Left hindlimb (tissue), 1 donor: ENCODE measurements at regions not wholly inside any gene's neighbourhood (a gene's known extent, or its start where the extent isn't known, plus 50 kb on each side); places are given as distances from the start of the nearest gene placed in this dataset.
A peak's percentile ranks its signal among the peaks of the same experiment; 100 is the strongest.
"Not testable (repeated sequence)": the region's sequence is repeated elsewhere in the genome, so short reads cannot be mapped to it uniquely, and the experiment has no call there.

Experiments
- DNase-seq: peaks from one replicate; pipeline ENCODE4 v3.0.0-alpha.2; 2018

DNA sequence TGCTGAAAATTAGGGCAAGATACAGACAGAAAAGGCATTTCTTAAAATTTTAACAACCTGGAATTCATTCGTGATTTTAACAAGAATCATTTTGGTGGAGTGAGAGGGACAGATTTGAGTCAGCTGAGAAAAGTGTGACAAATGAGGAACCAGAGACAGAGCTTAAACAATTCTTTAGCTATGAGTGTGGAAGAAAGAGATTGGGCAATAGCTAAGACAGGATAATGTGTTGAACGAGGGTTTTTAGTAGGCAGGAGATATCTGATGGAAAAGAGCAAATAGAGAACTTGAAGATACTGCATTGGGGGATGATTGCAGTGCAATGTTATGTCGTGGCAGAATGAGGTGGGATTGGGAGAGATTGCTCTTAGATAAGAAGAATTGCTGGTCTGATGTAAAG is 164.2 kb upstream of the SPRY1 start:
- DNase-seq, result no peak

- no peak for DNase-seq
Measured at GRCh38 chr4:123233136-123233768, 163.3 kb upstream of the SPRY1 start.

GRCh38 chr4:123234955-123235354 is 161.6 kb upstream of the SPRY1 start:
- DNase-seq, result no peak

GRCh38 chr4:123235431-123235830 is 161.2 kb upstream of the SPRY1 start:
- no peak for DNase-seq

GRCh38 chr4:123236606-123237005 is 160.0 kb upstream of the SPRY1 start:
- DNase-seq, result no peak

DNA sequence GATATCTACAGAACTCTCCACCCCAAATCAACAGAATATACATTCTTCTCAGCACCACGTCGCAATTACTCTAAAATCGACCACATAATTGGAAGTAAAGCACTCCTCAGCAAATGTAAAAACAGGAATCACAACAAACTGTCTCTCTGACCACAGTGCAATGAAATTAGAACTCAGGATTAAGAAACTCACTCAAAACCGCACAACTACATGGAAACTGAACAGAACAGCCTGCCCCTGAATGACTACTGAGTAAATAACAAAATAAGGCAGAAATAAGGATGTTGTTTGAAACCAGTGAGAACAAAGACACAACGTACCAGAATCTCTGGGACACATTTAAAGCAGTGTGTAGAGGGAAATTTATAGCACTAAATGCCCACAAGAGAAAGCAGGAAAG is 156.3 kb upstream of the SPRY1 start:
- not testable (repeated sequence) for DNase-seq

- not testable (repeated sequence) for DNase-seq
Measured at GRCh38 chr4:123243220-123243619, 153.4 kb upstream of the SPRY1 start.

DNA sequence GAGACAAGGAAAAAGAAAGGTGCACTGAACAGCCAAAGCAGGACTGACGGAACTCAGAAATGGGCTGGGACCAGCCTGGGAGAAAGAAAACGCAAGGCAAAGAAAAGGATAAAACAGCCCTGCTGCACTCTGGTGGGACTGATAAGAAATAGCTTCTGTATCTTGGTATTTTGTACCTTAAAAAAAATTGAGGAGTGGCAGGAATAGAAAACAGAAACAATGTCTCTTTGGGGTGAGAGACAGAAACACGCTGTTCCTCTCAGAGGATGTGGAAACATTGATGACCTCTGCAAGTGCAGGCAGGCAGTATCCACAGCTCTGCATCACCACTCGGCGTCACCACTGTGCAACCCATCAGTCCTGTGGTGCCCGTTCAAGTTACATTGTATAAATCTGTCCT is 152.5 kb upstream of the SPRY1 start:
- DNase-seq, result peak; percentile 39

DNA sequence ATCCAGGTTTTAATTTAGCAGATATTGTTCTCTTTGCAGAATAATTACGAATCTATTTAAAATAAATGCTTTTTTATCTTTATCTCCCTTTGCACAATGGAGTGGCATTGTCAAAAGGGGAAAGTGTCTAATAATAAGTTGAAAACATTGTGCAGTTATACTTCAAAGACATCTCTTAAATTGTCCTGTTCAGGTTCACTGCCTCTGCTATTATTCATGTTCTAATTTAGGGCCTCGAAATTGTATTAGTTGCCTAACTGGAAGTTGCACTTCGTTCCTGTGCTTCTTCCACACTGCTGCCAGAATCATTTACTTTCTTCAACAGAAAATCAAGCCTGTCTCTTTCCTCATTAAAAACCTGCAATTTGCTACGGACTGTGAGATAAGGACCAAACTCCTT is 150.5 kb upstream of the SPRY1 start:
- DNase-seq, result no peak

DNA sequence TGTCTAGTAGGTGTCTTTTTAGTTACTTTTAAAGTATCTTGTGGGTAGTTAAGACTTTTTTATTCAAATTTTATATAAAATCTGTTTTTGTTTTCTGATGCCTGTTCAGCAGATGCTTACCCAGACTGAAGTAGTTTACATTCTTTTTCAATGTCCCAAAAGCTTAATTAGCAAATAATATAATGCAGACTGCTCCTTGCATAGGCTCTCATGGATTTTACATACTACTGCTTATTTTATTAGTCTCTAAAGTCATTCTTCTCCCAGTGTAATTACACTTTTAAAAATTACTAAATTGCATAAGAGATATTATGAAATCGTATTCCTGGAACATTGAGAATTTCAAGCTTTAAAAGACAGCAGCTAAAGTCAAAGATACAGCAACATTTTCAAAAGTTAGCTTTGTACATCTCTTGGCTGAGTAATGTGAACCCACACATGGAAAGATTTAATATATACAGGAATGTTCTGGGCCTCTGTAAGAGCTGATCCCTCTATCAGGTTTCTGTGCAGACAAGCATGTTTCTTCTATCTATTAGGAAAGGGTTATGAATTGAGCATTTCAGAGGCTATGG is 148.4 kb upstream of the SPRY1 start:
- no peak for DNase-seq

GRCh38 chr4:123249821-123250220 is 146.8 kb upstream of the SPRY1 start:
- no peak for DNase-seq

DNA sequence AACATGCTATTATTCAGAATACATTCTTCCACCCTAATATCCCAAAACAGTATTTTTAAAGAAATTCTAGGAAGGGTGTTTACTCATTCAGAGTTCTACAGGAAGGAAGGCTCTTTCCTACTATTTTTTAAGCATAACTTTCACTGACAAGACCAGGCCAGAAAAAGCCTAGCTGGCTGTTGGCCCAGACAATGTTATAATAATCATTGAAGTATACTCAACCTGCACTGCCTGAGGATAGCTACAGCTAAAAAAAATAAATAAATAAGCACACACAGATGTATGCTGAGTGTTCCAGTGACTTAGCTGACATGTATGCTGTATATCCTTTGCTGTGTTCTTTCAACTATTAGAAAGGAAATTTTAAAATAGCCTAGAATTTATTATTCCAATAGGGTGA is 145.8 kb upstream of the SPRY1 start:
- DNase-seq, result peak; percentile 57

- no peak for DNase-seq
Measured at GRCh38 chr4:123255971-123256370, 140.6 kb upstream of the SPRY1 start.

DNA sequence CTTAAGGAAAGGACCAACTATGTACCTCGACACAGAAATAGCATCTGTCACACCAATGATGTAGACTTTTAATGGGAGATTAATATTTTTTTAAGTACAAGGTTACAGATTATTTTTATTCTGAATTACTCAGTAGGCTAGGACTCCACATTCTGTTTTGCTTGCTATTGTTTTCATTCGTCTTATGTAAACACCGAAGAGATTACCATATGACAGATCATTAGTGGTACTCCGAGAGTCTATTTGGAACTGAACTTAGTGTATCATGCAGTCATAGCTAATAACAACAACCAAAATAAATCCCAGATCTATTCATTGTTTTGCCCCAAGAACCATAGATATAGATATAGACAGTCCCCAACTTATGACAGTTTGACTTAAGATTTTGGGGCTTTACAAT is 139.7 kb upstream of the SPRY1 start:
- DNase-seq, result no peak

- DNase-seq, result no peak
Measured at GRCh38 chr4:123257591-123257990, 139.0 kb upstream of the SPRY1 start.

- no peak for DNase-seq
Measured at GRCh38 chr4:123259676-123260646, 136.6 kb upstream of the SPRY1 start.

- DNase-seq, result no peak
Measured at GRCh38 chr4:123260653-123261052, 135.9 kb upstream of the SPRY1 start.

GRCh38 chr4:123262080-123262479 is 134.5 kb upstream of the SPRY1 start:
- DNase-seq, result no peak

DNA sequence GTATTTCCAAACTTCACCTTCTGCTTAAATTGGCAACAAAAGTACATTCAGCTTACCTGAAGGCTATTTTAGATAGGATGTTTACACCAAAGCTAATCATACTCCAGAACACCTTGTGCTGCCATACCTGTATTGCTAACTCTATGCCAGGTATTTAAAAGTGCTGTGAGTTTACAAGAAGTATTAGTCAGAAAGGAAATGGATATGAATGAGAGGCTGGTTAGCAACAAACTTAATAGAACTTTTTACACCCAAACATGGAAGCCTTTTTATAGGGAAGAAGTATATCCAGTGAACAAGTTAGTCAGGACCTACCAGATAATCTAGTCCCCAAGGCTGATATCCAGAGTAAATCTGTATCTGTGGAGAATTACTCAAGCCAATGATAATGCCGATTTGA is 131.2 kb upstream of the SPRY1 start:
- no peak for DNase-seq

DNA sequence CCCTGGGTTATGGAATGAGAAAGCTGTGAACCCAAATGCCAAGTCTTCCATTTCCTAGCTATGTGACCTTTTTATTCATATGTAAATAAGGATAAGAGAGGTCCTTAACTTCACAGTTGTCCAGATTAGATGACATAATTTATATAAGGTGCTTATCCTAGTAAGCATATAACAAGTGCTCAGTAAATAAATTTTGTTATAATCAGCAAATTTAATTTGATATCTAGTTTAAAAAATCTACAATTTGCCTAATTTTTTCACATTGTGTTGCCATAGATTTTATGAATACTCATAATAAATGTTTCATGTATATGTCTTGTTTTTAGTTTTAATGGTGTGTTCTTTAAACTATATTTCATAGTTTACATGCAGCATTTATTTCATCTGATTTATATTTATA is 130.4 kb upstream of the SPRY1 start:
- DNase-seq, result no peak

DNA sequence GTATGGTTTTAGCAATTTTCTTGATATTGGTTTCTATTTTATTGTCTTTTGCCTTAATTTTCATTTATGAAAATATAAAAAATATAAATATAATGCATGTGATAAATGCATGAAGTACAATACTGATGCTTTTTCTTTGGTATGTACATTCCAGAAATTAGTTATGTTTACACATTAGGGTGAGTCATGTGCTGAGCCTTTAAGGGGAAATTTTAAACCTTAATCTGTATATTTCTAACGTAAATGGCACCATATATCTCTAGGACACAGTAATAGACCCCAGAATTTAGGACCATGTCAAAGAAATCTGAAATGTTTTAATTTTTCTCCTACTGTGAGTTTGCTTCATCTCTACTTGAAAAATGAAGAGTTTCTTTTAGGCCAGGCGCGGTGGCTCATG is 117.8 kb upstream of the SPRY1 start:
- no peak for DNase-seq

DNA sequence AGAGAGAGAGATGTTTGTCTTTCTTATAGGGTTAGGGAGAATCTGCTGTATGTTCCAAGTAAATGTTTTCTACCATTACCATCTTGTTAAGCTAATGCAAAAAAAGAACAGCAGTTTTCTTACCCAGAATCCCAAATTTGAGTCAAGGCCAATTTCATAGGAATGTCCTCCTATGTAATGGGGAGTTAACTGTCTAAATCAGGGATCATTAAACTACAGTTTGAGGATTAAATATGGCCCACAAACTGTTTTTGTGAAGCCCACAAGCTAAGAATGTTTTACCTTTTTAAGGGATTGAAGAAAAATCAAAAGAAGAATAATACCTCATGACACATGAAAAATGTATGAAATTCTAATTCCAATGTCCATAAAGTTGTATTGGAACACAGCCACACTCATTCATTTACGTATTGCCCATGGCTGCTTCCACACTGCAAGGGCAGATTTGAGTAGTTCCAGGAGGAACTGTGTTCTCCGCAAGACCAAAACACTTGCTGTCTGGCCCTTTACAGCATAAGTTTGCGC is 113.2 kb upstream of the SPRY1 start:
- no peak for DNase-seq

DNA sequence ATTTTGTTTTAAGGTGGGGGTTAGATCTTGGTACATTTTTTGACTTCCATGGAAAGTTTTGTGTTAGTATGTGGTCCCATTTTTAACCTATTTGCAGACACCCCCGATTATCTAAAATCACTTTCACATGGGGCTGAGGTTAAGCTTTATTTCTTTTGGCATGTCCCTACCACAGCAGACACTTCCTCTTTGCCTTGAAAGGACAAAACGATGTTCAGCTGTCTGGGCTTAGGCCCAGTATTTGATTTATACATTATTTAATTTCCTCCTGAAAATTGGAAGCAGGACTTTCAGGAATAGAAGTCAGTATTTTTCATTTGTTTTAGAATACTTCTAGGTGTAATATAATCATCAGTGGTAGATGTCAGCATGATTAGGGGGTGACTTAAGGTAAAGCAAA is 112.4 kb upstream of the SPRY1 start:
- DNase-seq, result no peak
